NCI-H526 treated with DMSO at 0.1 percent for 48 hours (cell line): ENCODE measurements at regions not wholly inside any gene's neighbourhood (a gene's known extent, or its start where the extent isn't known, plus 50 kb on each side); places are given as distances from the start of the nearest gene placed in this dataset.

Experiments
- DNase-seq: peaks from one replicate; lab custom pipeline; 2025; lab: John Stamatoyannopoulos, UW

DNA sequence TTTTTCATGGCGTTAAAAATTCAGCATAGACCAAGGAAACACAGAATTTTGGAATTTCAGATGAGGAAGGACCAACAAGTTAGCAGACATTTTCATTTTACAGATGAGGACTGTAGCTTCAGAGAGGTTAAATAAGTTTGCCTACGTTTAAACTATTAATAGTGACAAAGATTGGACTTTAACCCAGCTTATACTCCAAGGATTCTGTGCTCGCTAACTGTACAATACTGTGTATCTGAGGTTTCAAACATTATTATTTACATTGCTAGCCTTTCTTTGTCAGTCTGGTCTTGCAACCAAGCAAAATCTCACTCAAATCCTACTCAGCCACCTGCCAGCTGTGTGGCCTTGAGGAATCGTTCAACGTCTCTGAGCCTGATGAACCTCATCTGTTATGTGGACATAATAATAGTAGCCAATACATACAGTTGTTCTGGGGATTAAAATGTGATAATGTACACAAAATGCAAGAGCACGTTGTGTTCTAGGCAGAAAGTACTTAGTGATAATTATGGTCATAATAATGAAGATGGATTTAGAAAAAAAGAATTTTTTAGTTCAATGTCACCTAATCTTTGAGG, 462.4 kb upstream of the TRIB2 start:
- no peak for DNase-seq

DNA sequence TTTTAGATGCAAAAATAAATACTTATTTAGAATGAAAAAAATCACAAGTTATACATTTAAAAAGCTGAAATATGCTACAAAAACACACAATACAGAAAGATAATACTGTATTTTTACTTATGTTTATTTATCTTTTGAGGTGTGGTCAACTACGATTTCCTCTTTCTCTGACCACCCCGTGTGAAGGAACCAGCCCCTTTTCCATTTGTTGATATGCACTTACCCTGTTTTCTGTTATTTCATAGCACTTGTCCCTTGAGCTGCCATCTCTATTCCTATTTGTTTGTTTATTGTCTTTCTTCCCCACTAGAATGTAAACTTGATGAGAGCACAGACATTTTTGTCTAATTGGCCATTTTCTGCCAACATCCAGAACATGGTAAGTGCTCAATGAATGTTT, 460.5 kb upstream of the TRIB2 start:
- no peak for DNase-seq

DNA sequence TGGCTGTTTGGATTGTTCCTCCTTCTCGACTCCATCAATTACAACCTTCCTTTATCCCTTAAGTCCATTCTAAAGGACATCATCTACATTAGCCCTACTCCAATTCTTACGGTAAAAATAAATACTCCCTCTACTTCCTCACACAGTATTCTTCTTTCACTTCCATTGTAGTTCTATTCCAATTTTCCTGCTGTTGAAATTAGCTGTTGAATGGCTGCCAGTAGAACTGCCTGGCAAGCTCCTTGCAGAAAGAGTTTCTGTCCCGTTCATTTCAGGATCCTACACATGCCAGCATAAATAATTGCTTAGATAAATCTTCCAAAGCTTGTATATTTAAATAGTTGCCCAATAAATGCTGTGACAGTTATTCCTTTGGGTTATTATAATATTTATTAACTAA, 459.3 kb upstream of the TRIB2 start:
- no peak for DNase-seq

DNA sequence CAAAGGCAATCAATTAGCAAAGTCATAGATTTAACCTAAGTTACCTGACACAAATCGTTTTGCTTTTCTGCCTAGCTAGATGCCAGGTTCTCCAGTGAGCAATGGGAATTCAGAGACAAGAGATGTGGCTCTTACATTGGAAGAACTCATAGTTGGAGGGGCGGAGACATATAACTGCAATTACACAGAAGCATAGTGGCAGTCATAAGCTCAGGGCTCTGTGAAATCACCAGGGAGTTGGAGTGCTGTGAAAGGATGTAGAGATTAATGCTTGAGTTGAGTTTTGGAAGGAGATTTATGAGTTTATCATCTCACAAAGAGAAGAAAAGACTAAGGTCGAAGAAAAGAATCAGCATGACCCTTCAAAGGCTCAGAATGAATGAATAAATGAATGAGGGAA, 457.2 kb upstream of the TRIB2 start:
- DNase-seq = no peak

DNA sequence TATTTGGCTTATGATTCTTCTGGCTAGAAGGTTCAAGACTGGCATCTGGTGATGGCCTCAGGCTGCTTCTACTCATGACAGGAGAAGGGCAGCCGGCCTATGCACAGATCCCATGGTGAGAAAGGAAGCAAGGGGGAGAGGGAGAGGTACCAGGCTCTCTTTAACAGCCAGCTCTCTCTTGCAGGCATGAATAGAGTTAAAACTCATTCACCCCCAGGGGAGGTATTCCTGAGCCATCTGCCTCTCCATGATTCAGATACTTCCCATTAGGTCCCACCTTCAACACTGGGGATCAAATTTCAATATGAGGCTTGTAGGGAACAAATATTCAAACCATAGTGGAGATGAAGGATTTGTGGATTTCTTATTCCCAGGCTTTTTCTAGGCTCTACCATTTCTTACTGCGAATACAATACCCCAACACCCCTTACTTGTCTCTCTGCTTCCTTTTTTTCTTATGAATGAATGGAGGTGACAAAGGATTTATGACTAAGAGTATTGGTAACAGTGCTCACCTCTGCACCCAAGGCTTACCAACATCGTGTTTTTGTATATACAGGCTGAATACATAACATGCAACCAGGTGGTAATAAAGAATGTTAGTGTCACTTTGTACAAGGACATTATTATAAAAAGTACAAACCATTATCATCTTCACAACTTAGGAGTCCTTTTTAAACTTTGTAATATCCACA, 454.6 kb upstream of the TRIB2 start:
- DNase-seq = no peak

DNA sequence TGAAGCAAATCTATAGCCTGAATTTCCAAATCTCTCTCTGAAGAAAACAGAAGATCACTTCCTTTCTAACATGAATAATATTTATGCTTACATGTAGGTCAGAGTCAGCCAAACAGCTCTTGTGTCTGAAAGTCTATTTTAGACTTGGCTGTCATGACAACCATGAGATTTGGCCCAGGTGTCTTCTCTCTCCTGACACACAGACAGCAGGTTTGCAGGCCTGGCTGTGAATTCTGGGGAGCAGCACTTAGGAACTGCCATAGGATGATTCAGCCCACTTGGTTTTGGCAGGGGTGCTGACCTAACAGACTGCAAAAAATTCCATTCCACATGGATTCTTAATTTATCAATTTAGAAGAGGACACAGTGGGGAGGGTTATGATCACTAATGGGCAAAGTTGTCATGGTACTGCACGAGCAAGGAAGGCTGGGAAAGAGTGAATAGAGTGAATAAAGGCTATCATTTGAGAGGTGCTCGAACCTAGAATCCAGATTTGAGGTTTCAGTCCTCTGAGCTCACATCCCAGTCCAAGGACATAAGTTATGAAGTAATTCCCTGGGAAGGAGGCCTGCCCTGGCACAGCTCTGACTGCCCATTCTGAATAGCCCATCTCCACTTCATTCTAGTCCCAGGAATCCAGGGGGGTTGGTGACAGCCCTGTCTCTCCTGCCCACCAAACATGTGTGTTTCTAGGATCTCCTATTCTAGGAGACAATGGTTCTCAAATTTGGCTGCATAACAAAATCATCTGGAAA, 453.9 kb upstream of the TRIB2 start:
- DNase-seq = no peak

DNA sequence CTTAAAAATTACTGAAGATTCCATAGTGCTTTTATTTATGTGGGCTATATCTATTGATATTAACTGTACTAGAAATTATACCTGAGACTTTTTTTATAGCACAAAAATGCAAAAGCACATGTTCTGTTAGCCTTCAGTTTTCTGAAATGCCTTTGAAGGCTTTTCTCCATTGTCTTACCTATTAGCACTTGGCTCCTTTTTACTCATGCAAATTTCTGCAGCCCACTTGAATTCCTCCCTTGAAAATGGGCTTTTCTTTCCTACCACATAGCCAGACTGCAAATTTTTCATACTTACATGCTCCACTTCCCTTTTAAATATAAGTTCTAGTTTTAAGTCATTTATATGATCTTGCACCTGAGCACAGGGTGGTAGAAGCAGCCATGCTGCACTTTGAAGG, 453.0 kb upstream of the TRIB2 start:
- DNase-seq = no peak

DNA sequence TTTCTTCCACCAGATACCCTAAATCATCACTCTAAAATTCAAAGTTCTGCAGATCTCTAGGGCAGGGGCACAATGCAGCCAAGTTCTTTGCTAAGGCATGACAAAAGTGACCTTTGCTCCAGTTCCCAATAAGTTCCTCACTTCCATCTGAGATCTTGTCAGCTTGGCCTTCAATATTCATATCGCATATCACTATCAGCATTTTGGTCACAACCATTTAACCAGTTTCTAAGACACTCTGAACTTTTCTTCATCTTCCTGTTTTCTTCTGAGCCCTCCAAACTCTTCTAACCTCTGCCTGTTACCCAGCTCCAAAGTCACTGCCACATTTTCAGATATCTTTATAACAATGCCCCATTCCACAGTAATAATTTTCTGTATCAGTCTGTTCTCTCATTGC, 452.6 kb upstream of the TRIB2 start:
- DNase-seq = no peak

DNA sequence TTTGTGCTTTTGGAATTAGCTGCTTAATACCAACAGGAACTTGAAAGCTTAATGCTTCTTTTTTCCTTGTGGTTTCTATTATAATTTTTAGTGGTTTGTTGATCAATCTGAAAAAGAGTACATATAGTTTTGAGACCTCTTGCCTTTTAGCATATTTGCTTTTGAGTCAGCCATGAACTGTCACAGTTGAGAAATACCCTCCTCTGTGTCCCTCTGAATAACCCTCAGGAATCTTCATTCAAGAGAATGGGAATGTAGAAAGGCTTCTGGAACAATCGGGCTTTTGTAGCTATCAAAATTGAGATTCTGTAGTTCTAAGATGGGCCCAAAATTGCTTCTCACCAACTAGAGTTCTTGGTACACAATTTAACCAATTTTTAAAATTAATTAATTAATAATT, 451.1 kb upstream of the TRIB2 start:
- DNase-seq = no peak

DNA sequence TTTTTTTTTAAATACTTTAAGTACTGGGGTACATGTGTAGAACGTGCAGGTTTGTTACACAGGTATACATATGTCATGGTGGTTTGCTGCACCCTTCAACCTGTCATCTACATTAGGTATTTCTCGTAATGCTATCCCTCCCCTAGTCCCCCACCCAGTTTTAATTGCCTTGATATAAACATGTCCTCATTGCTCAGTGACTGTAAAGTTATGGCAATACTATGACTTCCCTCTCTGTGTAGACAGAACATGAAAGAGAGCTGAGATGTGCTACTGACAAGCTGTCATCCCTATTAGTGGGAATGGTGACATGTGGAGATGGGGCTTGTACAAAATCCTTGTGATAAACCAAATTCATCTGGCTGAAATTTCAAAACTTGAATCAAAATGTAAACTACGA, 449.7 kb upstream of the TRIB2 start:
- no peak for DNase-seq

DNA sequence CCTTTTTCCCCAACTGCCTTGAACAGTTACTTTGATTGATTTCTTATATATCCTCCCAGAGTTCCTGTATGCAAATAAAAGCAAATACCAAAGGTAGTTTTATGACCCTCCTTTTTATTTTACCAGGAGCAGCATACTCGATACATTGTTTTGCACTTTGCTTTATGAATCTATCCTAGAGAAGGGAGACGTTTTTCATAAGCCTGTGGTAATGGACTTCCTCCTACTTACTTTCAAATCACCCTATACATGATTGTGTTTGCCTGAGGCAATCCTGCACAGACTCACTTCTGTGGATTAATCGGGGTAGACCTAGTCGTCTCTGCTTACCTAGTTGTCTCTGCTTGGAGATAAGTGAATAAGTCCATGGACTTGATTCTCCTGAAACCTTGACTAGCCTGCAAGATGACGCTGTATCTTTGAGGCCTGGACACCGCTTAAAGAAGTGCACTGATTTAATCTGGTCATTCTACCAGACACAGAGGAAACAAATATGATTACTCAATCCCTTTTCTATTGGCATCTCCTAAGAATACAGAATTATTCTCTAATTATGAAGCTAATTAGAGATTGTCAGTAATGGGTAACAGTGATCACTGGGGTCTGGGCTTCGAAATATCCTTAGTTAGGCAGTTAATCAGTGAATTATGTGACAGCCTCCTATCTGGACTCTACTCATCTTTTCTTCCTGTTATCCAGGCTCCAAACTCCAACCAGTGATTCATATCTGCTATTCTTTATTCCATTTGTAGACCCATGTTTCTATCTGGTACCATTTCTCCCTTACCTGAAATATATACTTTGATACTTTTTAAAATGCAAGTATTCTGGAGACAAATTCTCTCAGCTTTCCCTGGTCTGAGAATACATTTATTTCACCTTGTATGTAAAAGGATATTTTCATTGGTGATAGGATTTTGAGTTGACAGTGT, 447.4 kb upstream of the TRIB2 start:
- DNase-seq = no peak

DNA sequence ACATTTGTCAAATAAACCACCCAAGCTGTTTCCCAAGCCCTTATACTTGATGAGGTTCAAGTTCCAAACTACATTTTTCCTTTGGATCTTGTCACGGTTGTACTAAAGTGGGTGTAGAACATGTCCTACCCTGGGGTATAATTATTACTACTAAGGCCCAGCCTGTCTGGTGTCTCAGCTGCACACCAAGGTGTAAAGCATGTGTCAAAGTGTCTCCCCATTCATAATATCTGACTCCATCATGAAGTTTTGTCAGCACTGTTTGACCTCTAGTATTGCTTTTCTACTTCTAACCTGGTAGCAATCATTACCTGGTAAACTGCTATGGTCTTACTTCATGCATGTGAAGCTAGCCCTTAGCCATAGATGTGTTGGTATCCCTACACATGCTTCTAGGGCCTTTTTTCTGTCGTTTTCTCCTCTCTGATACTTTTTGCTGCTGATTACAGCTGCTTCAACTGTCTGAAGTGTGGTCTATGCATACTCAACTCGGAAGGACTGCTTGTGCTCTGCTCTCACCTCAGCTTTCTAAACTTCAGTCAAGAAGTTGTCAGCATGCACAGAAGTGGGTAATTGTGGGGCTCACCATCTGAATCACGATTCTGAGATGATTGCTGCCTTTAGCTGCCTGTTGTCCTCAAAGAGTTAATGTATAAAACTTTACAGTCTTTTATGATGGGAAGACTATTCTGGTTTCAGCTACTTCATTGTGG, 445.7 kb upstream of the TRIB2 start:
- DNase-seq = no peak

DNA sequence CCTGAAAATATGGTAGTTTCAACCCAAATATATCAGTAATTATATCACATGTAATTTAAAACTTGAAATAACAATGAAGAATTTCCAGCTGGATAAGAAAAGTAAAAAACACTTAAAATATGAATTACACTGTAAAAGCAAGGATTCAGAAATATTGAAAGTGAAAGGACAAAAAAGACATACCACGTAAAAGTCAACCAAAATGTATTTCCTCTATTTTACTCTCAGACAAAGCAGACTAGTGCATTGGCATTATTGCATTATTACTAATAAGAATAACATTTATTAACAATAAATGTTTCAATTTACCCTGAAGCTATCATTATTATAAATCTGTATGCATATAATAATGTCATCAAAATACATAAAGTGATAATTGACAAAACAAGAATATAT, 445.1 kb upstream of the TRIB2 start:
- DNase-seq = no peak

DNA sequence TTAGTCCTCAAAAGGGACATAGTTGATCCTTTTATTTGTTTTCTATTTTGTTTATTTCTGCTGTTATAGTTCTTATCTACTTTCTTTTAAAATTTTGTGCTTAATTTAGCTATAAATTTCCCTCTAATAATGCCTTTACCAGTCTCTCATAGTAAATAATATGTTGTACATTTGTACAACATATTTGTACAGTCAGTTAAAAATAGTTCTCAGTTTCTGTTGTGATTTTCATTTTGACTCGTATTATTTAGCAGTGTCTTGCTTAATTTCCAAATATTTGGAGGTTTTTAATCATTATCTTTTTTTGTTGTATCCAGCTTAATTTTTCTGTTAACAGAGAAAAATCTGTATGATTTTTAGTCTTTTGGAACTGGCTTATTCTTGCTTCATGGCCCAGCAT, 443.6 kb upstream of the TRIB2 start:
- no peak for DNase-seq

DNA sequence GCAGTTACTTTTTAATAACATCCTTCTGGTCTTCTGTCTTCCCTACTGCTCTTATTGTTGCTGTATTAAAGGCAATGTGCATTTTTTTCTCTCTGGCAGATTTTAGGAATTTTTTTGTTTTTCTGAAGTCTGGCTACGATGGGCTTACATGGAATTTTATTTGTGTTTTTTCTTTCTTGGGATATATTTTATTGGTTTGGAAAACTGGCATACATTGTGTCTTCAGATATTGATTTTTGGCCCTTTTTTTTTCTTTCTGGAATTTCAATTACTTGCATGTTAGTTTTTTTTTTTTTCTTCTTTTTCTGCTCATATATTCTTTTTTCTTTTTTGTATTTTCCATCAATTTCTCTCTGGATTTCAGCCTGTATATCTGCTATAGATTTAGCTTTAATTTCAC, 442.1 kb upstream of the TRIB2 start:
- no peak for DNase-seq

DNA sequence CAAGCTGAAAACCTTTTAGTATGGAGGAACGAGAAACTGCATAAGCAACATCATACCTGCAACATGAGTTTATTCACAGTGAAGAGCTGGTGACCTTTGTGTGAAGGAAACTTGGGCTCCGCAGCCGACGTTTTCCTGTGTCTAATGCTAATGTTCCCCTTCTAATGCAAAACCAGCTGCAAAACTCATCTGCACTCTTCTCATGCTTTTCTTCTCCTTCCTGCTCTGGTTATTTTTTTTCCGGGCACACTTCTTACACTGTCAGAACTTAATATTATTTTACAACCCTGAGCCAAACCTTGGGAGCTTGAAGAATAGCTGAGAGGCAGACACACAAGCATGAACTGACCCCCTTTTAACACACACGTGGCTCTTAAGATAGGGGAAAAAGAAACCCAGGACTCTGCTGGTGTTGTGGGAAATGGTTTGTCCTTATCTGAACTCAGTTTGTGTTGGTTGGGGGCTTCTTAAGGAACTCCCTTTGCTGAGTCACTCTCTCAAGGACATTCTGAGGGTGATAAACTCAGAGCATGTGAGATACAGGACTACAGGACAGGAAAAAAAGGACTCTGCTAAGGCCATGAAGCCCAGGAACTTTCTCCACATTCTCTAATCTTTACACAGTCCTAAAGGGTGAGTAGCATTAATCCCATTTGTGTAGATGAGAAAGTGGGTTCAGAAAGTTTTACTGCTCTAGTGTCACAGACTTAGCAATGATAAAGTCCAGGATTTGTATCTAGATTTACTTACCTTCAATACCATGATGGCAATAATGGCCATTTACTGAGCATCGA, 439.3 kb upstream of the TRIB2 start:
- DNase-seq = no peak

DNA sequence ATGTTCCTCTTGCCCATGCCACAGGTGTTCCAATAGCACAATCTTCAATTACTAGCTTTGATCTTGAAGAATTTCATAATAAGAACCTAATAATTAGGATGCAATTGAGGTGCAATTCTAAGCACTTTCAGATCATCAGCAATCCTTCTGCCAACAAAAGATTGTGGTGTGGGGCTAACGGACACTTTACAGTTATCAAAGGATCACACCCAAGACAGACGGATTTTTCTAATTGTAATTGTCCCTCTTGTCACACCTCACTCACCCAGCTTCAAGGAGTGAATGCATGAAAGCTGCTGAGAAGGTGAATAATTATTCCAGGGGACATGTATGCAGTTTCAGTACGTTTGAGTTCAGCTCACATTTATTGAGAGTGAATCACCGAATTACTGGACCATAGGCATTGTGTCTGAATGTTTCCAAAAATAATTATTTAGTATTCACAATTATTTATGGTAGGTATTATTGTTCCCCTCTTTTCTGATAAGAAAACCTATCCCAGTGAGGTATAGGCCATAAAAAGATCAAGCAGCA, 438.5 kb upstream of the TRIB2 start:
- DNase-seq = no peak

DNA sequence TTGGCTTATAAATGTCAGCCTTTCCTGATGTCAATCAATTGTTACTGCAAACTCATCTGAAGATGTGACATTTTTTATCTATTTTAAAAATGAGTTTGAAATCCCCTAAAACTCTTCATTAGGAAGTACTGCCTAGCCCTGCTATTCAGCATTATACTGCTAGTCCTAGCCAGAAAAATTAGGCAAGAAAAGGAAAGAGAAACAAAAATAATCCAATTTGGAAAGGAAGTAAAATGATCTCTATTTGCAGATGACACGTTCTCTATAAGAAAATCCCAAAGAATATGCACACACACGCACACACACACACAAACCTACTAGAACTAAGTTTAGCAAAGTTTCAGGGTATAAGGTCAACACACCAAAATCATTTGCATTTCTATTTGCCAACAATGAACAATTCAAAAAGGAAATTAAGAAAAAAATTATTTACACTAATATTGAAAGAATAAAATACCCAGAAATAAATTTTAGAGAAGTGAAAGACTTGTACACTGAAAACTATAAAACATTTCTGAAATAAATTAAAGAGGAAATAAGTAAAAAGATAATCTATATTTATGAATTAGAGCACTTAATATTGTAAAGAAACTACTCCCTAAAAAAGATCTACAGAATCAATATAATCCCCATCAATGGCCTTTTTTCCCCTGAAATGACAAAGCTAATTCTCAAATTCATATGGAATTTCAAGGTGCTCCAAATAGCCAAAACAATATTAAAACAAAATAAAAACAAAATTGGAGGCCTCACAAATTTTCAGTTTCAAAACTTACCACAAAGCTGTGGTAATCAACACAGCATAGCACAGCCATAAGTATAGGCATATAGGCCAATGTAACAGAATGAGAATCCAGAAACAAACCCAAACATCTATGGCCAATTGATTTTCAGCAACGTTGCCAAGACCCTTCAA, 433.7 kb upstream of the TRIB2 start:
- DNase-seq = no peak

DNA sequence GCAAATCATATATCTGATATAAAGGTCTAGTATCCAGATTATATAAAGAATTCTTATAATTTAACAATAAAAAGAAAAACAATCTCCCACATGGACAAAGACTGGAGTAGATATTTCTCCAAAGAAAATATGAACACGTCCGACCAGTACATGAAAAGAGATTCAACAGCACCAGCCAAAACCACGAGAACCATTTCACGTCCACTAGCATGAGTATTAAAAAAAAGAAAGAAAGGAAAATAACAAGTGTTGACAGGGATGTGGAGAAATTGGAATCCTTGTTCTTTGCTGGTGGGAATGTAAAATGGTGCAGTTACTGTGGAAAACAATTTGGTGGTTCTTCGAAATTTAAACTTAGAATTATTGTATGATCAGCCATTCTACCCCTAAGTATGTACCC, 432.7 kb upstream of the TRIB2 start:
- no peak for DNase-seq

DNA sequence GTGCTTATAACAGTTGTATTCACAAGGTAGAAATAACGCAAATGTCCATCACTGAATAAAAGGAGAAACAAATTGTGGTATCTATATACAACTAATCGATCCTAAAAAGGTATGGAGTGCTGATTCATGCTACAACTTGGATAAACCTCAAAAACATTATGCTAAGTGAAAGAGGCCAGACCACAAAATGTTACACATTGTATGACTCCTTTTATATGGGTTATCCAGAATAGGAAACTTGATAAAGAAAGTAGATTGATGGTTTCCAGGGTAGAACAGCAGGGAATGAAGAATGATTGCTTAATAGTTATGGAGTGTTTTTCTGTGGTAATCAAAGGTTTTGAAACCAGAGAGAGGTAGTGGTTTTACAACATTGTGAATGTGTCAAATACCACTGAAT, 432.2 kb upstream of the TRIB2 start:
- DNase-seq = no peak
